Fibroblast of peridontal ligament (primary cell): ENCODE measurements at regions not wholly inside any gene's neighbourhood (a gene's known extent, or its start where the extent isn't known, plus 50 kb on each side); places are given as distances from the start of the nearest gene placed in this dataset.
A peak's percentile ranks its signal among the peaks of the same experiment; 100 is the strongest.
"Not testable (repeated sequence)": the region's sequence is repeated elsewhere in the genome, so short reads cannot be mapped to it uniquely, and the experiment has no call there.

Source experiments
- DNase-seq: peaks from one replicate; pipeline ENCODE4 v3.0.0-alpha.2; 2010; ENCODE audit errors: extremely low read depth

- not testable (repeated sequence) for DNase-seq
Measured at GRCh38 chr4:149039786-149040185, 597.6 kb upstream of the NR3C2 start.

DNA sequence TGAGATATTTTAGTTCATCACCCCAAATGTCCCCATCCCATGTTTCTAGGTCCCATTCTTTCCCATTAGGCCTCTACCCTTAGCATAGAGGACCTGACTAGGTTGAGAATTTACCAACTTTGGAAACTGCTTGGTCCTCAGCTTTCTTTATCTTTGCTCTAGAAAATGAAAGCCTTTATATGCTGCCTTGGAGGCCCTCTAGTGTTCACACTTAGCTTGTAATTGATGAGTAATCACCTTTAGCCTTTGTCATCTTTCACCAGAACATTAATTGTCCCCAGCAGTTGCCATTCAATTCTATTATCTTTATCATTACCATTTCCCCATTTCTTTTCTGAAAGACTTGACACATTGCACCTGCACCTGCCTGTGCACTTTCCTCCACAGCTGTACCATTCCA lies 589.2 kb upstream of the NR3C2 start:
- no peak for DNase-seq

GRCh38 chr4:149029056-149029651 lies 586.9 kb upstream of the NR3C2 start:
- no peak for DNase-seq

GRCh38 chr4:149026696-149027095 lies 584.5 kb upstream of the NR3C2 start:
- DNase-seq, result no peak

DNA sequence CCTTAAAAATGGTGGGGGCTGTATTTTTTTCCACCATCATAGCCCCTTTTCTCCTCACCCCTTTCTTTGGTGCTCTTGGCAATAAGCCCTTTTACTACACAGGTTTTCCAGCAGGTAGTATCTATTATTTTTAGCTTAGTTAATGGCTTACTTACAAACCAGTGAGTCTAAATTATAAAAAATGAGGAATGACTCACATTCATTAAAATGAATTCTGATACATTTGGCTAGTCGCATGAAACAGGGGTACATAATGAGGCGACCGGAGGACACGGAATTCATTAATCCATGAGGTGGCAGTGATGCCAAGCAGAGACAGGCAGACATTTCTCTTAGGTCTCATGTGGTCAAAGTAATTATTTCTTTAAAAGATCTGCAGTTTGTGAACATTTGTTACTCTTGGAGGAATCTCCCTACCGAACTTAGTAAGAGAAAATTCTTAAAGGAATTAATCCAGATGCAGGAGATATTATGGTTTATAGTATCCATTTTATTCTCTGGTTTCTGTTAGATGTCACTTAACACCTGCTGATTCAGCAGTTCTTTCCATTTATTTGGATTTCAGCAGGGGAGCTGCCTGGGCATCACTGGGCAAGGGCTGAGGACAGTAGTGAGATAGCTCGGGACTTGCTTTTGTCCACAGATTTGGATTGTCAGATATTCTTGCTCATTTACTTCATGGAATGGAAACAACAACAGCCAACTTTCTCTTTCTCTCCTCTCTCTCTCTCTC lies 575.0 kb upstream of the NR3C2 start:
- DNase-seq, result no peak

- no peak for DNase-seq
Measured at GRCh38 chr4:149009223-149009622, 567.0 kb upstream of the NR3C2 start.

DNA sequence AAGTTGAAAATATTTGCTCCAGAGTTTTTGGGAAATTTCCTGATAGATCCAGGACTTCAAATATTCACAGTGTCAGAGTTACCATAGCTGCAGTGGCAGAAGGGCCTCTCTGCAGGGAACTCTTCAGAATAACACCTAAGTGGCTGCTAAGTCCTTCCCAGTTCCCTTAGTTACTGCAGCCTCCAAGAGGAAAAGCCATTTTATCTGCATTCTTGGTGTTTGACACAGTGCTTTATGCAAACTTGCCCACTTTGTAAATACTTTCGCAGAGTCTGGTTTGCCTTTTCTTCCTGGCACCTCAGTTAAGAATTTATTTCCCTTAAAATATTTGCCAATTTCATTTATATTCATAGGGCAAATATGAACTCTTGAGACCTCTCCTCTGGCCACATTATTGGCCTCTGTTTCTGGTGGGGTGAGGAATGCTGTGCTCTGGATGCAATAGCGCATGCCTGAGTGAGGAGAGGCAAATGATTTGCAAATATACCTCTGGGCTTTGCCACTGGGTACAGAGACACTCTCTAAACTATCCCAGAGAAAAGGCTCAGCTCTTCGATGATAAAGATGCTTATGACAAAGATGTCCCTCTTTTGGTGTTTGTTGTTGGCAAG lies 566.3 kb upstream of the NR3C2 start:
- DNase-seq, result no peak

DNA sequence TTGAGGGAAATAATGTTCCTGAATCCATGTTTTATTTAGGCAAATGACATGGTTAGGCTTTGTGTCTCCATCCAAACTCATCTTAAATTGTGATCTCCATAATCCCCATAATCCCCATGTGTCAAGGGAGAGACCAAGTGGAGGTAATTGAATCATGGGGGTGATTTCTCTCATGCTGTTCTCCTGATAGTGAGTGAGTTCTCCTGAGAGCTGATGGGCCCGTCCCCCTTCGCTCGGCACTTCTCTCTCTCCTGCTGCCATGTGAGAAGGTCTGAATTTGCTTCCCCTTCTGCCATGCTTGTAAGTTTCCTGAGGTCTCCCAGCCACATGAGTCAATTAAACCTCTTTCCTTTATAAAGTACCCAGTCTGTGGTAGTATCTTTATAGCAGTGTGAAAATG lies 563.0 kb upstream of the NR3C2 start:
- no peak for DNase-seq

DNA sequence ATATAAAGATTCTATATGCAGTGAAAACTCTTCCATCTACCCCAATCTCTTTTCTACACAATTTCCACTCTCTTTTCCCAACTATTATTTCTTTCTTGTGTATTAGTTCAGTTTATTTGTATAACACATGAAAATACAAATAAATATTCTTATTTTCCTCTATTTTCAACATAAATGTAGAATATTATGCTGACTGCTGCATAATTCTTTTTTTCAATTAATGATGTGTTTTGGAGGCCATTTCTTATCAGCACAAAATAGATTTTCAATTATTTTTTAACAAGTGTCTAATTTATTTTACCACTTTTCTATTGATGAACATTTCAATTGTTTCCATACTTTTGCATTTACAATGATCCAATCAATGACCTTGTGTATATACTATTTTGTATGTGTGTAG lies 557.7 kb upstream of the NR3C2 start:
- DNase-seq, result no peak

DNA sequence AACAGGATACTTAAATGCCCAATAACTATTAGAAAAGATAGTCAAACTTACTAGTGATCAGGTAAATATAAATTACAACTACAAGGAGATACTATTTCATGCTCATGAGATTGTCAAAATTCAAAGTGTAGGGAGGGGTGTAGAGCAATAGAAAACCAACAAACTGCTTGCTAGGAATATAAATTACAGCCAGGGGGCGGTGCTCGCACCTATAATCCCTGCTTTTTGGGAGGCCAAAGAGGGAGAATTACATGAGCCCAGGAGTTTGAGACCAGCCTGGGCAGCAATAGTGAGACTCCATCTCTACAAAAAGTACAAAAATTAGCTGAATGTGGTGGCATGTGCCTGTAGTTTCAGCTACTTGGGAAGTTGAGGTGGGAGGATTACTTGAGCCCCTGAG lies 556.5 kb upstream of the NR3C2 start:
- peak; percentile 24 for DNase-seq

GRCh38 chr4:148986951-148987350 lies 544.7 kb upstream of the NR3C2 start:
- DNase-seq, result no peak

- no peak for DNase-seq
Measured at GRCh38 chr4:148984951-148985350, 542.7 kb upstream of the NR3C2 start.

DNA sequence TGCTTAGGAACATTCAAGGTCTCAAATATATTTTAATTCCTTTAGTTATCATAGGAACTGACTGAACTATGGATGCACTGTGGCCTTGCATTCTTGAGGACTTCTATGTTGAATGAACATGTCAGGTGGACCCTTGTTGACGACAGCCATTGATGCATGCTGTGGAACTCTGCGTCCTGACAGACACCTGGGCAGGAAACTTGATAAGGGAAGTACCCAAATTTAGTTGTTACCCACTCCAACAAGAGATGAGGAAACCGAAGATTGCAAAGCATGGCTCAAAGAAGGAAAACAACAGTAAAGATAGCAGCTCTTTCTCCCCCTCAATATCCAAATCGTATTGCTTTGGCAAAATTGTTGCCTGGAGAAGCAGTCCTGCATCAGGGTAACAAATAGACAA lies 540.0 kb upstream of the NR3C2 start:
- DNase-seq, result no peak

- DNase-seq, result no peak
Measured at GRCh38 chr4:148980782-148981480, 538.7 kb upstream of the NR3C2 start.

GRCh38 chr4:148978301-148978700 lies 536.1 kb upstream of the NR3C2 start:
- no peak for DNase-seq

GRCh38 chr4:148975464-148975863 lies 533.2 kb upstream of the NR3C2 start:
- no peak for DNase-seq

GRCh38 chr4:148965080-148965479 lies 522.9 kb upstream of the NR3C2 start:
- no peak for DNase-seq

DNA sequence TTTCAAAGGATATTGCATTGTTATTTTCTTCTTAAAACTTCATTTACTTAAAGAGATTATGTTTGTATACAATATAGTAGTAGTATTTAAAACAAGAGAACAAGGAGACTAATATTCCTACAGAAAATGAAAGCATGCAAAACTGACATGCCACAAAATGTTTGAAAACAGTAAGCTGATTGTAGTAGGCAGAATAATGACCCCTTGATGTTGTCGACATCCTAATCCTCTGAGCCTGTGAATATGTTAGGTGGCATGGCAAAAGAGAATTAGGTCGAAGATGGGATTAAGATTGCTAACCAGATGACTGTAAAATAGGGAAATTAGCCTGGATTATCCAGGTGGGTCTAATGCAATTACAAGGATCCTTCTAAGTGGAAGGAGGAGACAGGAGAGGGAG lies 522.2 kb upstream of the NR3C2 start:
- DNase-seq, result no peak

GRCh38 chr4:148962539-148963290 lies 520.5 kb upstream of the NR3C2 start:
- peak; percentile 1 for DNase-seq

DNA sequence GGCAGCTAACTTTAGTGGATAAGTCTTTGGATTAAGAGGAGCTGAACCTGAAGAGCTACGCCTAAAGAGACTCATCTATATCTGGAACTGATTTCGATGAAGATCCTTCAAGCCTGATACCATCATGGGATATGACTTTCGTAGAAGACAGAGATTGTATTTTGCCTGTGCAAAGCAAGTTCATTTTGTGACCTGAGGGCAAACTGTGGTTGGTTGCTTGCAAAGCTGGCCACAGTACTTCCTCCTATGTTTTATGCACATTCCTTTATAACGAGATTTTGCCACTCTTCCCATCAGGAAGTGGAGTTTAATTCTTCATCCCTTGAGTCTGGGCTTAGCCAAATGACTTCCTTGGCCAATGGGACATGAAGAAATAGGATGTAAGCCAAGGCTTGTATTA lies 519.3 kb upstream of the NR3C2 start:
- DNase-seq, result no peak

GRCh38 chr4:148958317-148958716 lies 516.1 kb upstream of the NR3C2 start:
- no peak for DNase-seq
